K562 (cell line): ENCODE measurements at regions not wholly inside any gene's neighbourhood (a gene's known extent, or its start where the extent isn't known, plus 50 kb on each side); places are given as distances from the start of the nearest gene placed in this dataset.

Experiments used
- C11orf30 ChIP-seq: fragments of 450-650 bp; IDR thresholded peaks from 2 replicates; pipeline ENCODE4 v1.6.1; 2016; ENCODE audit warnings: low read depth, mild to moderate bottlenecking
- CEBPB ChIP-seq: fragments of 450-650 bp; IDR thresholded peaks from 2 replicates; pipeline ENCODE4 v1.6.1; 2016; ENCODE audit warnings: missing genetic modification characterization, missing compliant biosample characterization
- HNRNPK ChIP-seq: fragments of 200-400 bp; formaldehyde crosslinking; IDR thresholded peaks from one replicate; pipeline ENCODE4 v1.6.1; 2018; ENCODE audit warnings: mild to moderate bottlenecking, low read depth, low read length; ENCODE audit not compliant: poor library complexity, severe bottlenecking
- MBD2 ChIP-seq: sonication (generic); IDR thresholded peaks from 2 replicates; pipeline ENCODE4 v1.6.1; 2016; ENCODE audit warnings: low read depth, borderline replicate concordance
- POLR2A ChIP-seq: fragments of 450-650 bp; conservative IDR thresholded peaks from 2 replicates; pipeline ENCODE4 v1.6.1; 2016
- RFX5 ChIP-seq: IDR thresholded peaks from 2 replicates; pipeline ENCODE4 v1.6.1; 2011; ENCODE audit warnings: low read depth, mild to moderate bottlenecking, improper control_type of control experiment, low read length
- SMAD2 ChIP-seq: fragments of 150-350 bp; IDR thresholded peaks from 2 replicates; pipeline ENCODE4 v1.6.1; 2014; ENCODE audit warnings: low read depth, mild to moderate bottlenecking, low read length
- ZNF121 ChIP-seq: sonication (generic); formaldehyde crosslinking; conservative IDR thresholded peaks from 2 replicates; pipeline ENCODE4 v1.8.0; 2022; ENCODE audit warnings: missing genetic modification reagents
- ZNF668 ChIP-seq: fragments of 250-450 bp; sonication (Bioruptor Pico); IDR thresholded peaks from 2 replicates; pipeline ENCODE4 v1.8.0; 2022; ENCODE audit warnings: mild to moderate bottlenecking, inconsistent platforms
- TF ChIP-seq, protein P1 (sequence below), 3 experiments: IDR thresholded peaks in 2 of 3; conservative IDR thresholded peaks in 1 of 3; 2 replicates each; pipeline ENCODE4 v1.5.1; 2011 to 2012; ENCODE audit warnings: low read length in 3 of 3, mild to moderate bottlenecking in 3 of 3, control low read depth in 2 of 3, improper control_type of control experiment in 1 of 3, inconsistent platforms in 1 of 3, low read depth in 1 of 3, mixed read lengths in 1 of 3, moderate library complexity in 1 of 3; ENCODE audit not compliant: insufficient read depth in 2 of 3
- TF ChIP-seq, protein P2 (sequence below): sonication (generic); formaldehyde crosslinking; IDR thresholded peaks from 2 replicates; pipeline ENCODE4 v1.8.1; 2022; ENCODE audit warnings: missing genetic modification reagents

DNA sequence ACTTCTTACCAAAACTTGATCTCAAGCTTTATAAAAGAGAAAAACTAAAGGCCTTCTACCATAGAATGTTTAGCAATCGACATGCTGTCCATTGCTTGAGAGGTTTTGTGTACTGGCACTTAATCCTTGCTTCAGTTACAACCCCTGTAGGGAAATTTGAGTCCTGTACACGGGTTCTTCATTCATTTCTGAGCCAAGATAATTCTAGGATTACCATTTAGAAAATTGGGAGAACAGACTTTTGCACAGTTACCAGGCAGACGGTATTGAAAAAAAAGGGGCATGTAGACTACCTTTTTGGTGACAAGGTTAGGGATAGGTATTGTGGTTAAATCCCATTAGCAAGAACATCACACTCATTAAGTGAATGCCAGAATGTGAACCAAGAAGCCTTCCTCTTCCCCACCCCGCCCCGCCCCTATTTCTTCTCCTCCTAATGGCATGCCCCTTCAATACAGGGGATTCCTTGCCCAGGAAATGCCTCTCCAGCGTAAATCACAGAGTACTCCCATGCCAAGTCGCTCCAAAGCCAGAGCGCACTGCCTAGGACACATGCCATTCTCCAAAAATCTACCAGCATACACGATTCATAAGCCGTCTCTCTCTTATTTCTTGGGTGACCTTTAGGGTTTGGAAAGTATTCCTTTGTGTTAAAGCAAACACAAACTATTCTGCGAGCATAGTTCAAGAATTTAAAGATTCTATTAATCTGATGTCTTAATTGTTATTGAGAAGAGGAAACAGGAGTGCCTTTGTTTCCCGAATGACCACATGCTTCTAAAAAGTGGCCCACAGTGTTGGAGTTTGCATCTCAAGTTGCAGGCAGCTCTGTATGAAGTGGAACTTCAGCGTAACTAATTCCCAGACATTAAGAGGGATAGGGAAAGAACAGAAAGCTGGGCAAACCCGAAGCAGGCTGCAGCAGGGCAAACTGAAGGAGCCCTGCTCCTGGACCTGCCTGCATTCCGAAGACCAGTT, 164.0 kb upstream of the NR2F2 start:
- TF ChIP-seq SMAD2, result no peak
- TF ChIP-seq, protein P1, sequence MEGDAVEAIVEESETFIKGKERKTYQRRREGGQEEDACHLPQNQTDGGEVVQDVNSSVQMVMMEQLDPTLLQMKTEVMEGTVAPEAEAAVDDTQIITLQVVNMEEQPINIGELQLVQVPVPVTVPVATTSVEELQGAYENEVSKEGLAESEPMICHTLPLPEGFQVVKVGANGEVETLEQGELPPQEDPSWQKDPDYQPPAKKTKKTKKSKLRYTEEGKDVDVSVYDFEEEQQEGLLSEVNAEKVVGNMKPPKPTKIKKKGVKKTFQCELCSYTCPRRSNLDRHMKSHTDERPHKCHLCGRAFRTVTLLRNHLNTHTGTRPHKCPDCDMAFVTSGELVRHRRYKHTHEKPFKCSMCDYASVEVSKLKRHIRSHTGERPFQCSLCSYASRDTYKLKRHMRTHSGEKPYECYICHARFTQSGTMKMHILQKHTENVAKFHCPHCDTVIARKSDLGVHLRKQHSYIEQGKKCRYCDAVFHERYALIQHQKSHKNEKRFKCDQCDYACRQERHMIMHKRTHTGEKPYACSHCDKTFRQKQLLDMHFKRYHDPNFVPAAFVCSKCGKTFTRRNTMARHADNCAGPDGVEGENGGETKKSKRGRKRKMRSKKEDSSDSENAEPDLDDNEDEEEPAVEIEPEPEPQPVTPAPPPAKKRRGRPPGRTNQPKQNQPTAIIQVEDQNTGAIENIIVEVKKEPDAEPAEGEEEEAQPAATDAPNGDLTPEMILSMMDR (IDR thresholded peaks at IDR 0.05 in 2 of 3, conservative IDR thresholded peaks at IDR 0.05 in 1 of 3; ENCODE audit: insufficient read depth in 2 of 3, low read depth in 1 of 3, low read length in 3 of 3), result no peak
- TF ChIP-seq, protein P2, sequence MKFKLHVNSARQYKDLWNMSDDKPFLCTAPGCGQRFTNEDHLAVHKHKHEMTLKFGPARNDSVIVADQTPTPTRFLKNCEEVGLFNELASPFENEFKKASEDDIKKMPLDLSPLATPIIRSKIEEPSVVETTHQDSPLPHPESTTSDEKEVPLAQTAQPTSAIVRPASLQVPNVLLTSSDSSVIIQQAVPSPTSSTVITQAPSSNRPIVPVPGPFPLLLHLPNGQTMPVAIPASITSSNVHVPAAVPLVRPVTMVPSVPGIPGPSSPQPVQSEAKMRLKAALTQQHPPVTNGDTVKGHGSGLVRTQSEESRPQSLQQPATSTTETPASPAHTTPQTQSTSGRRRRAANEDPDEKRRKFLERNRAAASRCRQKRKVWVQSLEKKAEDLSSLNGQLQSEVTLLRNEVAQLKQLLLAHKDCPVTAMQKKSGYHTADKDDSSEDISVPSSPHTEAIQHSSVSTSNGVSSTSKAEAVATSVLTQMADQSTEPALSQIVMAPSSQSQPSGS (CRISPR knock-in tag), result no peak
- TF ChIP-seq CEBPB (tag), result no peak
- TF ChIP-seq MBD2, result no peak
- TF ChIP-seq HNRNPK, result no peak
- TF ChIP-seq ZNF121 (CRISPR knock-in tag), result no peak
- TF ChIP-seq POLR2A, result no peak
- no peak for TF ChIP-seq ZNF668 (CRISPR knock-in tag)
- TF ChIP-seq C11orf30, result no peak
- no peak for TF ChIP-seq RFX5
